IPS-NIHi7 (cell line): ENCODE measurements at regions not wholly inside any gene's neighbourhood (a gene's known extent, or its start where the extent isn't known, plus 50 kb on each side); places are given as distances from the start of the nearest gene placed in this dataset.
A peak's percentile ranks its signal among the peaks of the same experiment; 100 is the strongest.

Experiments
- DNase-seq: peaks from one replicate; pipeline ENCODE4 v3.0.0; 2012; ENCODE audit warnings: mixed read lengths; ENCODE audit errors: extremely low spot score

- DNase-seq: no peak
Observed at GRCh38 chr17:45680360-45680759, 103.8 kb upstream of the CRHR1 start.

GRCh38 chr17:45681706-45682105 lies 102.4 kb upstream of the CRHR1 start:
- DNase-seq: no peak

GRCh38 chr17:45686250-45686649 lies 97.9 kb upstream of the CRHR1 start:
- DNase-seq: no peak

- DNase-seq: no peak
Observed at GRCh38 chr17:45687594-45687993, 96.5 kb upstream of the CRHR1 start.

GRCh38 chr17:45688353-45688752 lies 95.8 kb upstream of the CRHR1 start:
- no peak for DNase-seq

- no peak for DNase-seq
Observed at GRCh38 chr17:45688820-45689219, 95.3 kb upstream of the CRHR1 start.

GRCh38 chr17:45689451-45689850 lies 94.7 kb upstream of the CRHR1 start:
- no peak for DNase-seq

- DNase-seq: no peak
Observed at GRCh38 chr17:45690625-45691275, 93.4 kb upstream of the CRHR1 start.

GRCh38 chr17:45692661-45693060 lies 91.5 kb upstream of the CRHR1 start:
- no peak for DNase-seq

GRCh38 chr17:45693792-45694191 lies 90.3 kb upstream of the CRHR1 start:
- no peak for DNase-seq

- DNase-seq: no peak
Observed at GRCh38 chr17:45696442-45696841, 87.7 kb upstream of the CRHR1 start.

GRCh38 chr17:45697076-45697475 lies 87.0 kb upstream of the CRHR1 start:
- DNase-seq: no peak

GRCh38 chr17:45700171-45701090 lies 83.7 kb upstream of the CRHR1 start:
- DNase-seq: no peak

- peak; percentile 73 for DNase-seq
Observed at GRCh38 chr17:45702666-45703266, 81.4 kb upstream of the CRHR1 start.

GRCh38 chr17:45703348-45703747 lies 80.8 kb upstream of the CRHR1 start:
- no peak for DNase-seq

- no peak for DNase-seq
Observed at GRCh38 chr17:45703806-45704205, 80.3 kb upstream of the CRHR1 start.

GRCh38 chr17:45704251-45704650 lies 79.9 kb upstream of the CRHR1 start:
- no peak for DNase-seq

GRCh38 chr17:45705123-45706009 lies 78.8 kb upstream of the CRHR1 start:
- no peak for DNase-seq

GRCh38 chr17:45706033-45706432 lies 78.1 kb upstream of the CRHR1 start:
- DNase-seq: no peak

GRCh38 chr17:45708707-45709290 lies 75.3 kb upstream of the CRHR1 start:
- DNase-seq: no peak

GRCh38 chr17:45709728-45710288 lies 74.3 kb upstream of the CRHR1 start:
- peak; percentile 35 for DNase-seq
